ENCODE measurements at regions not wholly inside any gene's neighbourhood (a gene's known extent, or its start where the extent isn't known, plus 50 kb on each side); places are given as distances from the start of the nearest gene placed in this dataset.

GRCh38 chr15:70153921-70154717, 56.4 kb upstream of the TLE3 start (continued):
- TF ChIP-seq, protein P1, sequence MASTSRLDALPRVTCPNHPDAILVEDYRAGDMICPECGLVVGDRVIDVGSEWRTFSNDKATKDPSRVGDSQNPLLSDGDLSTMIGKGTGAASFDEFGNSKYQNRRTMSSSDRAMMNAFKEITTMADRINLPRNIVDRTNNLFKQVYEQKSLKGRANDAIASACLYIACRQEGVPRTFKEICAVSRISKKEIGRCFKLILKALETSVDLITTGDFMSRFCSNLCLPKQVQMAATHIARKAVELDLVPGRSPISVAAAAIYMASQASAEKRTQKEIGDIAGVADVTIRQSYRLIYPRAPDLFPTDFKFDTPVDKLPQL (IDR thresholded peaks at IDR 0.05; ENCODE audit: extremely low read depth, insufficient read length): no peak
- TF ChIP-seq, protein P2, sequence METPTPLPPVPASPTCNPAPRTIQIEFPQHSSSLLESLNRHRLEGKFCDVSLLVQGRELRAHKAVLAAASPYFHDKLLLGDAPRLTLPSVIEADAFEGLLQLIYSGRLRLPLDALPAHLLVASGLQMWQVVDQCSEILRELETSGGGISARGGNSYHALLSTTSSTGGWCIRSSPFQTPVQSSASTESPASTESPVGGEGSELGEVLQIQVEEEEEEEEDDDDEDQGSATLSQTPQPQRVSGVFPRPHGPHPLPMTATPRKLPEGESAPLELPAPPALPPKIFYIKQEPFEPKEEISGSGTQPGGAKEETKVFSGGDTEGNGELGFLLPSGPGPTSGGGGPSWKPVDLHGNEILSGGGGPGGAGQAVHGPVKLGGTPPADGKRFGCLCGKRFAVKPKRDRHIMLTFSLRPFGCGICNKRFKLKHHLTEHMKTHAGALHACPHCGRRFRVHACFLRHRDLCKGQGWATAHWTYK (CRISPR knock-in tag; IDR thresholded peaks at IDR 0.05): no peak
- TF ChIP-seq KHSRP (IDR thresholded peaks at IDR 0.05) (no peak), CBFA2T2 (conservative IDR thresholded peaks at IDR 0.05) (peak; percentile 26; the same call in 1 of the 2 replicates), ZNF133 (CRISPR knock-in tag; IDR thresholded peaks at IDR 0.05) (no peak), ETV1 (tag; conservative IDR thresholded peaks at IDR 0.05; ENCODE audit: low read depth) (no peak), OTX1 (CRISPR knock-in tag; IDR thresholded peaks at IDR 0.05) (no peak), MEIS2 (IDR thresholded peaks at IDR 0.05; ENCODE audit: partially characterized antibody) (peak; percentile 53), ZNF589 (CRISPR knock-in tag; IDR thresholded peaks at IDR 0.05; ENCODE audit: low read depth) (no peak), ATF3 (IDR thresholded peaks at IDR 0.05) (no peak), ATF3 (CRISPR knock-in tag; conservative IDR thresholded peaks at IDR 0.05) (no peak)
- TF ChIP-seq, protein P3, sequence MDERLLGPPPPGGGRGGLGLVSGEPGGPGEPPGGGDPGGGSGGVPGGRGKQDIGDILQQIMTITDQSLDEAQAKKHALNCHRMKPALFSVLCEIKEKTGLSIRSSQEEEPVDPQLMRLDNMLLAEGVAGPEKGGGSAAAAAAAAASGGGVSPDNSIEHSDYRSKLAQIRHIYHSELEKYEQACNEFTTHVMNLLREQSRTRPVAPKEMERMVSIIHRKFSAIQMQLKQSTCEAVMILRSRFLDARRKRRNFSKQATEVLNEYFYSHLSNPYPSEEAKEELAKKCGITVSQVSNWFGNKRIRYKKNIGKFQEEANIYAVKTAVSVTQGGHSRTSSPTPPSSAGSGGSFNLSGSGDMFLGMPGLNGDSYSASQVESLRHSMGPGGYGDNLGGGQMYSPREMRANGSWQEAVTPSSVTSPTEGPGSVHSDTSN (CRISPR knock-in tag; IDR thresholded peaks at IDR 0.05; ENCODE audit: low read depth): no peak
- TF ChIP-seq, protein P3 (tag; conservative IDR thresholded peaks at IDR 0.05; ENCODE audit: low read depth): peak; percentile 40; the same call in 1 of the 2 replicates
- TF ChIP-seq, protein P4, sequence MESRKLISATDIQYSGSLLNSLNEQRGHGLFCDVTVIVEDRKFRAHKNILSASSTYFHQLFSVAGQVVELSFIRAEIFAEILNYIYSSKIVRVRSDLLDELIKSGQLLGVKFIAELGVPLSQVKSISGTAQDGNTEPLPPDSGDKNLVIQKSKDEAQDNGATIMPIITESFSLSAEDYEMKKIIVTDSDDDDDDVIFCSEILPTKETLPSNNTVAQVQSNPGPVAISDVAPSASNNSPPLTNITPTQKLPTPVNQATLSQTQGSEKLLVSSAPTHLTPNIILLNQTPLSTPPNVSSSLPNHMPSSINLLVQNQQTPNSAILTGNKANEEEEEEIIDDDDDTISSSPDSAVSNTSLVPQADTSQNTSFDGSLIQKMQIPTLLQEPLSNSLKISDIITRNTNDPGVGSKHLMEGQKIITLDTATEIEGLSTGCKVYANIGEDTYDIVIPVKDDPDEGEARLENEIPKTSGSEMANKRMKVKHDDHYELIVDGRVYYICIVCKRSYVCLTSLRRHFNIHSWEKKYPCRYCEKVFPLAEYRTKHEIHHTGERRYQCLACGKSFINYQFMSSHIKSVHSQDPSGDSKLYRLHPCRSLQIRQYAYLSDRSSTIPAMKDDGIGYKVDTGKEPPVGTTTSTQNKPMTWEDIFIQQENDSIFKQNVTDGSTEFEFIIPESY (CRISPR knock-in tag; IDR thresholded peaks at IDR 0.05): no peak
- TF ChIP-seq, protein P5, sequence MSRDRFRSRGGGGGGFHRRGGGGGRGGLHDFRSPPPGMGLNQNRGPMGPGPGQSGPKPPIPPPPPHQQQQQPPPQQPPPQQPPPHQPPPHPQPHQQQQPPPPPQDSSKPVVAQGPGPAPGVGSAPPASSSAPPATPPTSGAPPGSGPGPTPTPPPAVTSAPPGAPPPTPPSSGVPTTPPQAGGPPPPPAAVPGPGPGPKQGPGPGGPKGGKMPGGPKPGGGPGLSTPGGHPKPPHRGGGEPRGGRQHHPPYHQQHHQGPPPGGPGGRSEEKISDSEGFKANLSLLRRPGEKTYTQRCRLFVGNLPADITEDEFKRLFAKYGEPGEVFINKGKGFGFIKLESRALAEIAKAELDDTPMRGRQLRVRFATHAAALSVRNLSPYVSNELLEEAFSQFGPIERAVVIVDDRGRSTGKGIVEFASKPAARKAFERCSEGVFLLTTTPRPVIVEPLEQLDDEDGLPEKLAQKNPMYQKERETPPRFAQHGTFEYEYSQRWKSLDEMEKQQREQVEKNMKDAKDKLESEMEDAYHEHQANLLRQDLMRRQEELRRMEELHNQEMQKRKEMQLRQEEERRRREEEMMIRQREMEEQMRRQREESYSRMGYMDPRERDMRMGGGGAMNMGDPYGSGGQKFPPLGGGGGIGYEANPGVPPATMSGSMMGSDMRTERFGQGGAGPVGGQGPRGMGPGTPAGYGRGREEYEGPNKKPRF (IDR thresholded peaks at IDR 0.05; ENCODE audit: low read depth, low read length): no peak
